ENCODE measurements at regions not wholly inside any gene's neighbourhood (a gene's known extent, or its start where the extent isn't known, plus 50 kb on each side); places are given as distances from the start of the nearest gene placed in this dataset.

DNA sequence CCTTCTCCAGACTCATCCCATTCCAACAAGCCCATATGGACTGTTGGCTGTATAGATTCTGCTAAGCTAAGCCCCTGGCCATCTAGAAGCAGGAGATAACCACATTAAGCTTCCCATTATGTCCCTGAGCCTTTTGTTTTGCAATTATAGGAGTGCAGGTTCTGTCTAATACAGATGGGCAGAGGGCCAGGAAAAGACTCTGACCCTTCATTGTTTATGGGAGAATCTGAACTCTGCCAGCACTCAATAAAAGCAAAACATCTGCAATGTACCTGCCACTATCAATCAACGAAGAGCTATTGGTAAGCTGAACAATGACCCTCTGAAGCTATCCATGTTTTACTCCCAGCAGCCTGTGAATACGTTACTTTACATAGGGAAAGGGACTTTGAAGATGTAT lies 207.3 kb upstream of the CLNK start:
- TF ChIP-seq, protein P1, sequence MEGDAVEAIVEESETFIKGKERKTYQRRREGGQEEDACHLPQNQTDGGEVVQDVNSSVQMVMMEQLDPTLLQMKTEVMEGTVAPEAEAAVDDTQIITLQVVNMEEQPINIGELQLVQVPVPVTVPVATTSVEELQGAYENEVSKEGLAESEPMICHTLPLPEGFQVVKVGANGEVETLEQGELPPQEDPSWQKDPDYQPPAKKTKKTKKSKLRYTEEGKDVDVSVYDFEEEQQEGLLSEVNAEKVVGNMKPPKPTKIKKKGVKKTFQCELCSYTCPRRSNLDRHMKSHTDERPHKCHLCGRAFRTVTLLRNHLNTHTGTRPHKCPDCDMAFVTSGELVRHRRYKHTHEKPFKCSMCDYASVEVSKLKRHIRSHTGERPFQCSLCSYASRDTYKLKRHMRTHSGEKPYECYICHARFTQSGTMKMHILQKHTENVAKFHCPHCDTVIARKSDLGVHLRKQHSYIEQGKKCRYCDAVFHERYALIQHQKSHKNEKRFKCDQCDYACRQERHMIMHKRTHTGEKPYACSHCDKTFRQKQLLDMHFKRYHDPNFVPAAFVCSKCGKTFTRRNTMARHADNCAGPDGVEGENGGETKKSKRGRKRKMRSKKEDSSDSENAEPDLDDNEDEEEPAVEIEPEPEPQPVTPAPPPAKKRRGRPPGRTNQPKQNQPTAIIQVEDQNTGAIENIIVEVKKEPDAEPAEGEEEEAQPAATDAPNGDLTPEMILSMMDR (conservative IDR thresholded peaks at IDR 0.05; ENCODE audit: low read depth, low read length) = no peak
- TF ChIP-seq POLR2A (IDR thresholded peaks at IDR 0.05; ENCODE audit: low read depth, low read length) = no peak

All from IMR-90 (cell line).